ENCODE measurements at regions not wholly inside any gene's neighbourhood (a gene's known extent, or its start where the extent isn't known, plus 50 kb on each side); places are given as distances from the start of the nearest gene placed in this dataset.
A peak's percentile ranks its signal among the peaks of the same experiment; 100 is the strongest.
"Not testable (repeated sequence)": the region's sequence is repeated elsewhere in the genome, so short reads cannot be mapped to it uniquely, and the experiment has no call there.

DNA sequence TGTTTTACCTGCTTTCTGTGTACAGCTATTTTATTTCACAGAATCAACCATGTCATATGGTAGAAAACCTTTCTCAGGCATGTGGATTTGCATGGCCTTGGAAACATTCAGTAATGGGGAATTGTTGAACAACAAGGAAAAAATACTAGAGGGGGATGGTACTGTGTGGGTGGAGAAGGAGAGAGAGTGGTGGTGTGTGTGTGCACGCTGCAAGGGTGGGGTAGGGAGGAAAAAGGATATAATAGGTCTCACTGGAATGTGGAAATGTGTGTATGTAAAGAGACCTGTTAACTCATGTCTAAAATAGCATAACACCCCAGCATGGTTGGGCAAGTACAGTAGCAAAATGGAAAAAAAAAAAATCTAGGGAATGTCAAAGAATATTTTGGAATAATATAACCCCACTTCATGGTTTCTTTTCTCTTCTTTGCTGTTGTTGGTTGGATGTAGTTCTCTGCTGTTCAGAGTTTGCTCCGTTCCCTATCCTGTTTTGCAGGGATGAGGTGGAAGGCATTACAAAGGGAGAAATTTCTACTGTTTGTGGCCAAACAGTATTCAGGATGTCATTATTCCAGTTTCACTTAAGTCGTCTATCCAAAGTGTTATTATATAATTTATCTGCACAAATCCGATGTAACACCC lies 93.9 kb upstream of the CITED2 start:
- DNase-seq, result no peak

DNA sequence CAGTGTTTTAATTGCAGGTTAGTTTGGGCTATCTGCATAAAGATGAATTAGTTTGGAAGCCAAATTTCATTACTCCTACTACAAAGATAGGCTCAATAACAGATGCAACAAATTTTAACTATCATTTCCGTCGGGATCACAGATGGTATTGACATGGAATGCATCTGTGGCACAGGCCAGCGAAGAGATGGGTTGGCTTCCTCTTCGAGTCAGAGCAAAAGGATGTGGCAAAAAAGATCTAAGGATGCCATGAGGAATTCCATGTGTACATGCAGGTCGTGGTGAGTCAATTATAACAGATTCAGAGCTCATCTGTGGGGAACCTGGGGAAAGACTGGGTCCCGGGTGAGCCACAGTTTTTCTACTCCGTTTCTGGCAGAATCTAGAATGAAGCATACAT lies 83.0 kb upstream of the CITED2 start:
- DNase-seq, result no peak

DNA sequence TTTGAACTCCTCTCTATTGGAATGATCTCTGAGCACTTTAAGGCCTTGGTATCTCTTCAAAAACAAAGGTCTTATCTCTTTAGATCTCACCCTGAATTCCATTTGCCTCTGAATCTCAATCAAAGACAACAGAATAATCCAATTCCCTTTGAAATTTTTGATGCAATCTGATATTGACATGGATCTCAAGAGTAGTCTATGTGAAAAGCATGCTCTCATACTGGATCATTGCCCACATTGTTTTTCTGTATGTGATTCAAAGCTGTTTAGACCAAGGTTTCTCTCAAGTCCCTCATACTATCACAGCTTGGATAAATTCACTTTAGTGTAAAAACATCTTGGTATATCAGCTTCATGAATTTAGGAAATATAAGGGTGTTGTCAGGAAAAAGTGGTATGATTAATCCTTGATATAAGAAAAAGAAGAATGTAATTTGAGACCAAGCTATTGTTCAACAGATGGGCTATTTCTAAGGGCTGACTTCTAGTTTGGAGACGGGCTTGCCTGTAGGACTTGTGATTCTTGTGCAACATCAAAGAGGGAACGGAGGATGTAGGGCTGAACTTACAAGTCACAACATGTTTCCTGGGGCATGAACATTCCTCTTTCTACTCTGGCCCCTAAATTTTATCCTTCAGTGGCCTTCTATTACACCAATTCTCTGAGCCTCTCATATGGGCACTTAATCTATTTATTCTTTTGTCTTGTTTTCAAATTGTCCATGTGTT lies 77.9 kb upstream of the CITED2 start:
- DNase-seq, result no peak

DNA sequence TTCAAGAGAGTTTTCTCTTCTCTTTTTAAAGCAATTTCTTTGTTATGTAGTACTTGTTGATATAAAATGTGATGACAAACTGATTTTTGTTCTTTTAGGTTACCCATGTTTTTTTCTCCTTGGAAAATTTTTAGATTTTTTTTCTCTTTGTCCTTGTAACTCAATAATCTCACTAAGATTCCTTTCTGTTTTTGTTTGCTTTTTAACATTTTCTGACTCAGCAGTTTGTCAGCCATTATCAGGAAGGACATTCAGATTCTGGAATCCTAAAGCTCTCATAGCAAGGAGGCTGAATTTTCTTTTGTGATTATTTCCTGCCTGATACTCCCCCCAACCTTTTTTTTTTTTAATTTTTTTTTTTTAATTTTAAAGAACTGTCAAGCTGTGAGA lies 75.2 kb upstream of the CITED2 start:
- DNase-seq, result no peak

DNA sequence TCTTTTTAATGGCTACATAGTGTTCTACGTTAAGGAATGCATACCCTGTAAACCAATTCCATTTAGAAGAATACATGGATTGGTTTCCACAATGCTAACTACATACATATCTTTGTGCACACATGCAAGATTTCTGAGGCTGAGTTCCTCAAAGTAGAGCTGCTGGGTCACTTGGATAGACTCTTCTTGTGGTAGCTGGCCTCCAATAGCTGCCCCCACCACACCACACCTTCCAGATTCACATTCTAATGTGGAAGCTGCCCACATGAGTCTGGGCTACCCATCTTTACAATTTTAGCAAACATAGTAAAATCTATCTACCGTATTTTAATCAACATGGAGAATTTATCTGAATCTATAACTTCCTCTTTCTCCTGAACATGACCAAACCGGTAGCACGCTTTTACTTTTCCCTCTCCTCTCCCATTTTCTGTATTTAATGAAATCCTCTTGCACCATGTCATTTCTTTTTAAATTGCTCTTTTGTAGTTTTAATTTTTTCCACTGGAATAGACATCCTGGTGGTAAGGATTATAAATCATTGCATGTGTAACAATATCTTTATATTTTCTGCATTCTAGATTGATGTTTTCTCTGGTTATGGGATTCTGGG lies 74.7 kb upstream of the CITED2 start:
- DNase-seq, result no peak

DNA sequence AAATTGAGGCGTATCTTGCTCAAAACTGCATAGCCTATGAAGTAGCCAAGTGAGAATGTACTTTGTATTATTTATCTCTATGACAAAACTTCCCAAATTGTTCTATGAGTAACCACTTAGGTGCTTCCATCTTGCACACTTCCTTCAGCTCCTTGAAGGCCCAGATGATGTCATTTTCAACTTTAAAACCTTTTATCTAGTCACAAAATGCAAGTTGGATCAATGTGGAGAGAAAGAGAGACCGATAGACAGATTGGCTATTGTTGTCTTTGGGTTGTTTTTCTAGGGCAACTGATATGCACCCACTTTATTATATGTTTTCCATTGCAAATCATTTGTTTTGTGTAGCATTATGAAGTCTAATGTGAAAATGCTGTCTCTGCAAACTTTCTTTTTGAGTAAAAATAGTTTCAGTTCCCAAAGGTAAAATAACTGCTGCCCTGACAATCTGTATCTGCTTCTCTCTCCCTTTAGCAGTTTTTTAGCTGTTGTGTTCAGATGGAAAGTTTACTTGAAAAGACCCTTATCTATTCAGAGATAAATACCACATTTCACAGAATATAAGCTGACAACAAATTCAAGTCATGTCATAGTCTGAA lies 73.7 kb upstream of the CITED2 start:
- peak; percentile 27 for DNase-seq

DNA sequence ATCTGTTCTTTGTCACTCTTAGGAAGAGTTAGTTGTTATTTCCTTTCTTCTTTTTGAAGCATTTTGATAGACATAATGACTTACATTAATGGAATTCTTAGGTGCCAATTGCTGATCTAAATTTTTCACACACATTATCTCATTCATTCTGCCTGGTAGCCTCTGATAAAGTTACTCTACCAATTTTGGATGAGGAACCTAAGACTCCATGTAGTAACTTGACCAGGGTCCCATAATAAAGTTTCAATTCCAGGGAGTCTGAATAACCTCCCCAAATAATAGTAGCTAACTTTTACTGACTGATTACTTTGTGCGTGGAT lies 73.2 kb upstream of the CITED2 start:
- no peak for DNase-seq

DNA sequence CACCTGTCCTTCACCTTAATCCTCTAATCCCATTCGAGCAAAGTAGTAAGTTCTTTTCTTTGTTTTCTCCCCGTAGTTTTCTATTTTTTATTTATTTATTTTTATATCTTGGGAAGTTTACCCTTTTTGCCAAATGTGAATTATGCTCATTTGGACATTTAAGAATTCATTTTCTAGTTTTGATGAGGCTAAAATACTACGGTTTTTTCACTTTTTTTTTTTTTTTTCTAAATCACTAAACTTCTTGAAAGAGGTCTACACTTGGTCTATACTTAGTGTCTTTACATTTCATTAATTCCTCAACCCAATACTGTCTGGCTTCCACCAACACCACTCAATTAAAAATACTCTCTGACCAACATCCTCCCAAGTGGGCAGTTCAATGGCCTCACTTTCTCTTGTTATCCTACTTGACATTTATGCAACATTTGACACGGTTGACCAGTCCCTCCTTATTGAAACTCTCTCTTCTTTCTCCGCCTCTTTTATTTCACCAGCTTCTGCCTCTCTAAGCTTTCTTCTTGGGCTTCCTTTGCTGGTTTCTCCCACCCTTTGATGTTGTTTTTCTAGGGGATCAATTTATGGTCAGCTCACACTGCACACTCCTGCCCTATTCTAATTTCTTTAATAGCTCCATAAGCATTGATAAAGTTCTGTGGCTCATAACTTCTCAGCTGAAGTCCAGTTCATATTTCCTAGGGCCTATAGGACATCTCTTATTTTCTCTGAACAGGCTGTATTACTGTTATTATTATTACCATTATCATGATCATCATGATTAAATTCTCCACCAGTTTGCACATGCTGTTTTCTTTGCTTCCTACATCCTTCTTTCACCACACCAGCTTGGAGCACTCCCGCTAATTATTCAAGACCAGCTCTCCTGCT lies 72.6 kb upstream of the CITED2 start:
- no peak for DNase-seq

DNA sequence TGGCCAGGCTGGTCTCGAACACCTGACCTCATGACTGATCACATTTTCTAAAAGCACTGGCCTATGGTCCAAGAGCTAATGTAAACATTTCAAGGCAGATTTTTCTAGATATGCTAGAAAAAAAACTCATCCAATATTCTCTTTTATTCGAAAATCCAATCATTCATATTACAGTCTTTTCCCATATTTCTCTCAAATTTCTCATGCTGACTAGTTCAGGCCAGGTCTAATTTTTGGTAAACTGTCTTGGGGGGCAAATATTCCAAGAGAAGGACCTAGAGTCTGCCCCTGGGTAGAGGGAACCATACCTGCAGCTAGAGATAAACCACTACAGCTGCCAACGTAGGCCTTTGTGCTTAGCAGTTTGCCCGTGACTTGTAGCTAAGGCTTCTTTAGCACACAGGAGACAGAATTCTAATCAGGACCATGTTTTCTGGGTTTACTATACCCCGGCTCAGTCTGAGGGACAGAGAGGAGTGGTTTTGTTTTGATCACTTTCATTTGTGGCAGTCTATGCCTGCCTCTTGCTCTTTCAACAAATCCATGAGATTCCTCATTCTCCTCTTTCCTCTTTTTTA lies 71.8 kb upstream of the CITED2 start:
- DNase-seq, result no peak

DNA sequence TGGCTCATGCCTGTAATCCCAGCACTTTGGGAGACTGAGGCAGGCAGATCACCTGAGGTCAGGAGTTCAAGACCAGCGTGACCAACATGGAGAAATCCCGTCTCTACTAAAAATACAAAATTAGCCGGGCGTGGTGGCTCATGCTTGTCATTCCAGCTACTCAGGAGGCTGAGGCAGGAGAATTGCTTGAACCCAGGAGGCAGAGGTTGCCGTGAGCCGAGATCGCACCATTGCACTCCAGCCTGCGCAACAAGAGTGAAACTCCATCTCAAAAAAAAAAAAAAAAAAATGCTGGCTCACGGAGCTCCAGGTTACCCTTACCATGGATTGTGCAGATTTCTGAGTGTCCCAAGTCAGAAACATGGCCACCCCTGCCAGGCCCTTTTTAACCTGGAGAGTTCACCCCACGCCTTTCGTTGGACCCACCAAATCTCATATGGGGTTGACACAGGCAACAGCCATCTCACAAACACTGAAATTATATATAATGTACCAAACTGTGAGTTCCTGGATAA lies 69.9 kb upstream of the CITED2 start:
- not testable (repeated sequence) for DNase-seq

DNA sequence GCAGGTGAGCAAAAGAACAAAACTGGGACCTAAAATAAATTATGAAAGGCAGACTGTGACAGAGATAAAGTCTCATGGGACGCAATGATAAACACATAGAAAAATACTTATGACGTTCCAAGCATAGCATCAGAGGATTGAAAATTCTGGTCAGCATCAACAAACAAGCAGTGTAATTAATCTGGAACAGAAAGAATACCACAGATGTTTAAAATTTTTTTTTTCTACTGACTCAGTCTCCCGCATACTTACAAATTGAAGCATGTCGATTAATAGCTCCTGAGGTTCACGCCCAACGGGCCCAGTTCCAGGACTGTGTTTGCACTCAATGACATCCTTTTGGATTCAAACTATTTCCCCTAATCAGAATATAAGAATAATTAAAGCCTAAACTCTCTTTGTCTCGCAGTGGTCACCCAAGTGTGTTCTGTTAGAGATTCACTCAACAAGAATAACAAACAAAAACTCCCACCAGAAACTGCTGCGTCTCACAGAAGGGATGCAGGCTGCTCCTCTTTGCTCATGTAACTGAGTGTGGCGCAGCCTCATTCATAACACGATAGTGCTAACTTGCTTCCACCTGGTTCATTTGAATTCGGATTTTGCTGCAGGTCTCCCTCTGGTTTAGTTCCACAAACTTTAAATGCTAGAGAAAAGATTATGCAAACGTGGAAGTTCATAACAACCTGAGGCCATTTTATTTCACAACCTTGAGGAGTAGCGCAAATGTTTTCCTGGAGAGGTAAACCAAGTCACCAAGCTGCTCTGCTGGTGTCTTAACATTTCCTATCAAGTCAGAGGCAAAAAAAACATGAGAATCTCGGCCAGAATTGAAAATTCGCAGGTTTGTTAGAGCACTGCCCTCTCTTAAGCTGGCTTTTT lies 69.0 kb upstream of the CITED2 start:
- DNase-seq, result no peak

DNA sequence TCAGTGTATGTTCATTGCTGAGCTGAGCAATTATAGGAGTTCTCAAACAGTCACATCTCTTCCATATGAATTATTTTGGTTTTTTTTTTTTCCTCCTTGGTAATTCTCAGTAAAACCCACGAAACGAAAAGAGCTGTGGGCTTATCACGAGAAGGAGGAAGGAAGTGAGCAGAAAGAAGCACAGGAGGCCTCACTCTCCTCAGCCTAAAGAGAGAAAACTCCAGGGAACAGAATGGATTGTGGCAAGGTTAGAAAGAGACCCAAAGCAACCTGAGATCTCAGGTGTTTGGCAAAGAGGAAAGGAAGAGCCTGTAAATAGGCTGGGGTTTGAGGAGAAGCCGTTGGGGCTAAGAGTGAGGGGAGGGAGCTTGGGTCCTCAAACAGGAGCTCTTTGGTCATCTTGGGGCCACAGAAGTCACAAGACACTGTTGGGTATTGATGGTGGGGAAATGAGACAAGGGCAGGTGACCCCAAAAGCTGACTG lies 67.8 kb upstream of the CITED2 start:
- DNase-seq, result peak; percentile 27

DNA sequence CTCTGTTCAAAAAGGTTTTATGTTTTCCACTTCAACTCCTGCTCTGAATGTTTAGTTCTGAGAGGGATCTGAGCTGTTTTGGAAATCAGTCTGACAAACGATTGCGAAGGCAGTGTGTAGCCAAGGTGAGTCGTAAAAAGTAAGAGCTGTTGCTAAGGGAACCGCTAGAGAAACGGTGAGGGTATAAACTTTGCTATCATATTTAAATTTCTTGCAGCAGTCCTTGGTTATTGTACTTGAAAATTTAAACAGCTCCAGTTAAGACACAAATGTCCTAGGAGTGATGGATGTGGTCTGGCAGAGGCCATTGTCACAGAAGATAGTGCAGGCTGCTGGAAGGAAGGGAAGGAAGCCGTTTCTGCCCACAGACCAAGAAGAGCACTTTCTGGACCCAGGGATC lies 64.9 kb upstream of the CITED2 start:
- no peak for DNase-seq

DNA sequence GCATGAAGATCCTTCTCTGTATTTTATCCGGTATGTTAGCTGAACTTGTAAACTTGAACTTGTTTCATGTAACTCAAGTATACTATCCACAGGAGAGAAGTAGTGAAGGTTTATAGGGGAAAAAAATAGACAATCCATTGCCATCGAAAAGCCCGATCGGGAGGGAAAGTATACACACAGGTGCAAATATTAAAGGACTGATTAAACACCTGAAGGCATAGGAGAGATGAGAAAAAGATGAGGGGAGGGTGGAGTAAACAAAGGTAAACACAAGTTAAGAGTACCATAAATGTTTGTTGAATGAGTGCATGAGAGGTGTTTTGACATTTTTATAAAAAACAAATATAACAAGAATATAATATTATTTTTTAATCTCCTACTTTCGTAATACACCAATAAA lies 64.3 kb upstream of the CITED2 start:
- DNase-seq, result no peak

DNA sequence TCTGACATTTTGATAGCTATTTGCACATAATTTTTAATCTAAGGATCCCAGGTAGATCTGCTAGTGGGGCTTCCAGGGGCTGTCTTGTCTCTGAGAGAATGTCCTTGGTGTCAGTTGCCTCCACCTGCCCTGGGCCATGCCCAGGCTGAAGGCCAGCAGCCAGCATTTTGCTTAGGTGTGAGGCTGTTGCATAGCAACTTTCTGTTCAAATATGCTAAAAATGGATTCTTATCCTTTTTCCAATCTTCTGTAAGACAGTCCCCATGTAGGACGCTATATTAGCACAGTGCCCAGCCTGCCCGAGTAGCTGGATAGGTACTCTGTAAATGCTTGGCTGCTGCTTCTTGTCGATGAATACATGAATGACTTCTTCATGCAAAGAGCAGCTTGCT lies 62.5 kb upstream of the CITED2 start:
- DNase-seq, result no peak

DNA sequence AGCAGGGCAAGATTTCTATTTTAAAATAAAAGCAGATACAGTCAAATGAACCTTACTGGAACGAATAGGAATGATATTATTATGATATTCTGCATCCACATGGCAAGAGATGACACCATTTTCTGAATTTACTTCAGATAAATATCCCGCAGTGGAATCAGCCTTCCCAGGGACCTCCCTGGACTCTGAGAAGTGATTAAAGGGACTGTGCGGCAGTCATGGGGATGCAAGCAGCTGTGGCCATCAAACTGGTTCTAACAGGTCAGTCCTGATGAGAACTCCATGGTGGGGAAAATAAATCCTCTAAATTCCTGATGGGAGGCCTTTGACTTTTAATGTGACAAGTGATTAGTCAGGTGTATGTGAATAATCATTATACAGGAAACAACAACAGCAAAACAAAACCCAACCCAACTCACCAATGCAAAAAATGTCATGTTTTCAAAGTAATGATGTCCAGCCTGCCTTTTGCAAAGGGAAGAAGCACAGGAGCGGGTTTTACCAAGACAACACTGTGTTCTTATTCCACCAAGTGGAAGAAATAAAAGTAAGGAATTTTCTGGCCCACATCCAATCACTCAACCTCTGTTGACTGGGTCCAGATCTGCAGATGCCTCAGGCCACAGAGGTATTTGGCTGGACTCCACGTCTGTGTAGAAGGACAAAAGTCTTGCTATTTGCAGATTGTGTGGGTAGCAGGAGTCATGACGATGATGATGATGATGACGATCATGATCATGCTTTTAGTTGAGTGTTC lies 61.9 kb upstream of the CITED2 start:
- DNase-seq, result no peak

DNA sequence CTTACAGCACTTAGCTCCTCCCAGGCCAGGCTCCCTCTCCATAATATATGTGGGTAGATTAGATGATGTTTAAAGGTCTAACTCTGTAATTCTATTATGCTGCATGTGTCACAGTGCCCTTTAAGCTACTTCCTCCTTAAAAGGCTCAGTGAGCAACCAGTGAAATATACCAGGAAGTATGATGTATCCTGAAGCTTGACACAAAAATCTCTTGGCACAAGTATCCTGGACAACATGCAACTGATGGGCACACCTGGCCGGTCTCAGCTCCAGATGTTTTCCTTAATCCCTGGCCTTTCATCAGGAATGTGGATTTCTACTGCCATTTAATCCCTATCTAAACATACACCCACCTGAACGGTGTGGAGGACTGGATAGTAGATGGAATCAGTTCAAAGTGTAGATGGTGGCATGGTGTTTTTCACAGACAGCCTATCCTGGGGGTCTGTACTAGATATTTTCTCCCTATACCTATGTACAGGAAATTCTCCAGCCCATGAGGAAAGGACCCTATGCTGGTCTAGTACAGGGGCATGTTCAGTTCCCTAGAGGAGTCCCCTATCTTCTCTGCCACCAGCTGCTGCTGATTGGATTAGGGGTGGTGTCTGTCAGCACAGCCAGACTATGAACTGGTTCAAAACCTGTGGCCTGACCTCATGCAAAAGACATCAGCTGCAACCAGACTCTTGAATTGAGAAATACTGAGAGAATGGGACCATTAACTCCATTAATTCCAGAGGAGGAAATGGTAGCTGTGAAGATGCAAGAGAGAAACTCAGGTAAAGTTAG lies 59.4 kb upstream of the CITED2 start:
- no peak for DNase-seq

DNA sequence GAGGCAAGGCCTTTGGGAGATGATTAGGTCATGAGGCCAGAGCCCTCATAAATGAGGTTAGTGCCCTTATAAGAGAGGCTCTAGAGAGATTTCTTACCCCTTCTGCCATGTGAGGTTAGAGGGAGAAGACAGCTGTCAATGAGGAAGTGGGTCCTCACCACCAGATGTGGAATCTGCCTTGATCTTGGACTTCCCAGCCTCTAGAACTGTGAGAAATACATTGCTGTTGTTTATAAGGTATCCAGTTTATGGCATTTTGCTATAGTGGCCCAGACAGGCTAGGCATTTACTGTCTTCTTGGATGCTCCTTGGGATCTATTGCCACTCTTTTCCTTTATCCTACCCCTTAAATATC lies 57.1 kb upstream of the CITED2 start:
- DNase-seq, result no peak

DNA sequence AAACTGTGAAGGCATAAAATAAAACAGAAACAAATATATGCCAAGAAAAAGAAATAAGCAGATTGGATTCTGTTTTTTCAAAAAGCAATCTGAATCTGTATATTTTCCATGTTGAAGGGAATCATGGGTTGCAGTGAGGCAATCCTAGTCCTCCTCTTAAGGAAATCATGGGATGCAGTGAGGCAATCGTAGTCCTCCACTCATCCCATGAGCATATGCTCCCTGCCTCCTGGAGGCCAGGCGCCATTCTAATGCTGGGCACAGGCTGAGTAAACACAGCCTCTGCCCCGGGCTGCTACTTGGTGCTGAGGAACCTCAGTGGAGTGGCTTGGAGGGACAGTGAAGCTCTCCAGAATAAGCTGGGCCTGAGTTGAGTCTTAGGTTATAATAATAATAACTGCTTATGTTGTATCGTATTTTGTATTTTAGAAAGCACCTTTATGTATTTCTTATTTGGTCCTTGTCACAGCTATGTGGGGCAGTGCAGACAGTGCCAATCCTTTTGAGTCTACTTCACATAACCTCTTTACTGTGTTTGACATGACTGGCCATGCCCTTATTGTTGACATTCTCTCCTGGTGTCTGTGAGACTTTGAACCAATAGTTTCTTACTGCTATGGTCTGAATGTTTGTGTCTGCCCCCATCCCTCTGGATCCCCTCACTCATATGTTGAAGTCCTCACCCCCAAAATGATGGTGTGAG lies 56.6 kb upstream of the CITED2 start:
- no peak for DNase-seq
